Hepatocyte (in vitro differentiated cells): ENCODE measurements at regions not wholly inside any gene's neighbourhood (a gene's known extent, or its start where the extent isn't known, plus 50 kb on each side); places are given as distances from the start of the nearest gene placed in this dataset.
A peak's percentile ranks its signal among the peaks of the same experiment; 100 is the strongest.
"Not testable (repeated sequence)": the region's sequence is repeated elsewhere in the genome, so short reads cannot be mapped to it uniquely, and the experiment has no call there.

Experiments
- DNase-seq: peaks from one replicate; pipeline ENCODE4 v3.0.0-alpha.2; 2016; ENCODE audit warnings: low spot score
- H2AFZ ChIP-seq: fragments of 200-600 bp; sonication (generic); 2 replicates; pipeline ENCODE4 v1.6.0; 2016; ENCODE audit warnings: antibody characterized with exemption, mild to moderate bottlenecking
- H3K27ac ChIP-seq: fragments of 200-600 bp; sonication (generic); 2 replicates; pipeline ENCODE4 v1.5.1; 2016; ENCODE audit warnings: mild to moderate bottlenecking
- H3K27me3 ChIP-seq: fragments of 200-600 bp; sonication (generic); 2 replicates; pipeline ENCODE4 v1.6.1; 2016
- H3K36me3 ChIP-seq: fragments of 200-600 bp; sonication (generic); replicated peaks from 2 replicates; pipeline ENCODE4 v1.5.1; 2016; ENCODE audit warnings: low read depth; ENCODE audit not compliant: insufficient read depth
- H3K4me1 ChIP-seq: fragments of 200-600 bp; sonication (generic); 2 replicates; pipeline ENCODE4 v1.5.1; 2016; ENCODE audit warnings: mild to moderate bottlenecking, moderate library complexity; ENCODE audit not compliant: insufficient read depth
- H3K4me2 ChIP-seq: fragments of 200-600 bp; sonication (generic); 2 replicates; pipeline ENCODE4 v1.6.0; 2016
- H3K4me3 ChIP-seq: fragments of 200-600 bp; sonication (generic); 2 replicates; pipeline ENCODE4 v1.5.1; 2016; ENCODE audit warnings: mild to moderate bottlenecking
- H3K79me2 ChIP-seq: fragments of 200-600 bp; sonication (generic); 2 replicates; pipeline ENCODE4 v1.6.0; 2017; ENCODE audit warnings: mild to moderate bottlenecking
- H3K9me2 ChIP-seq: fragments of 200-600 bp; sonication (generic); replicated peaks from 2 replicates; pipeline ENCODE4 v1.6.0; 2017; ENCODE audit warnings: mild to moderate bottlenecking; ENCODE audit not compliant: insufficient read depth
- H3K9me3 ChIP-seq: fragments of 200-600 bp; sonication (generic); 2 replicates; pipeline ENCODE4 v1.5.1; 2016; ENCODE audit warnings: low read depth, mild to moderate bottlenecking
- H4K20me1 ChIP-seq: fragments of 200-600 bp; sonication (generic); 2 replicates; pipeline ENCODE4 v1.6.0; 2016; ENCODE audit warnings: mild to moderate bottlenecking; ENCODE audit not compliant: insufficient read depth, poor library complexity, severe bottlenecking
- EZH2 ChIP-seq: fragments of 200-600 bp; sonication (generic); IDR thresholded peaks from 2 replicates; pipeline ENCODE4 v1.6.1; 2016; ENCODE audit warnings: antibody characterized with exemption, mild to moderate bottlenecking, borderline replicate concordance
- EZH2phosphoT487 ChIP-seq: fragments of 200-600 bp; sonication (generic); IDR thresholded peaks from one replicate; pipeline ENCODE4 v1.6.1; 2018; ENCODE audit warnings: antibody characterized with exemption, mild to moderate bottlenecking, low read depth, moderate library complexity; ENCODE audit not compliant: unreplicated experiment, severe bottlenecking
- WGBS: methylation state at CpG from one replicate; pipeline ENCODE4 v1.1.6; 2016; ENCODE audit warnings: low lambda C conversion rate; ENCODE audit errors: missing lambda C conversion rate; 5-methylcytosine and 5-hydroxymethylcytosine counted together
- TF ChIP-seq, protein P1 (sequence below): fragments of 200-600 bp; sonication (generic); IDR thresholded peaks from 2 replicates; pipeline ENCODE4 v1.5.1; 2016; ENCODE audit warnings: antibody characterized with exemption, mild to moderate bottlenecking; ENCODE audit not compliant: poor library complexity

DNA sequence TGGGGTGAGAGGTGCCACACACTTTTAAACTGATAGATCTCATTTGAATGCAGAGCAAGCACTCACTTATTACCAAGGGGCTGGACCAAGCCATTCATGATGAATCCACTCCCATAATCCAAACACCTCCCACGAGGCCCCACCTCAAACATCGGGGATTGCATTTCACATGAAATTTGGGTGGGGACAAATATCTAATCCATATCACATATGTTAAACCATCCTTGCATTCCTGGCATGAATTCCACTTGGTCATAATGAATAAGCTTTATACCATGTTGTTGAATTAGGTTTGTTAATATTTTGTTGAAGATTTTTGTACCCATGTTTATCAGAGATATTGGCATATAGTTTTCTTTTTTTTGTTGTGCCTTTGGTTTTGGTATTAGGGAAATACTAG is 1198.7 kb upstream of the ATXN8OS start:
- H3K9me2 ChIP-seq: no peaks in the 10 kb centered on the region
- H3K27me3 ChIP-seq: no peaks in the 10 kb centered on the region
- H3K79me2 ChIP-seq: no peaks in the 10 kb centered on the region
- H3K9me3 ChIP-seq: no peaks in the 10 kb centered on the region
- no peak overlapping the region for H3K27ac ChIP-seq
- no peak overlapping the region for H3K4me2 ChIP-seq
- no peaks in the 10 kb centered on the region for H3K4me1 ChIP-seq
- H3K36me3 ChIP-seq: no peaks in the 10 kb centered on the region
- H4K20me1 ChIP-seq: no peaks in the 10 kb centered on the region
- no peak overlapping the region for H2AFZ ChIP-seq
- 86% methylated on average over 2 of the region's 2 CpGs for WGBS
- DNase-seq: no peak
- H3K4me3 ChIP-seq: no peak overlapping the region
- no peak for TF ChIP-seq EZH2
- TF ChIP-seq EZH2phosphoT487: no peak

DNA sequence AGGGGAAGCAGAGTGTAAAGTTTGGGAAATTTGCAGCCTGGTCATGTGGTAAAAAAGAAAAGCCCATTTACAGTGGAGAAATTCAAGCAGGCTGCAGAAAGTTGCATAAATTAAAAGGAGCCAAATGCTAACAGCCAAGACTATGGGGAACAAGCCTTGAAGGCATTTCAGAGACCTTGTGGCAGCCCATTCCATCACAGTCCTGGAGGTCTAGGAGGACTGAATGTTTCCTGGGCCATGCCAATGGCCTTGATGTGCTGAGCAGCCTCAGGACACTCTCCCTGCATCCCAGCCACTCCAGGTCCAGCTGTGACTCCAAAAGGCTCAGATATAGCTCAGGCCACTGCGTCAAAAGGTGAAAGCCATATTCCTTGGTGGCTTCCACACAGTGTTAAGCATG is 1202.4 kb upstream of the ATXN8OS start:
- Histone ChIP-seq H3K9me2 (no peaks in the 10 kb centered on the region), H3K9me3 (no peaks in the 10 kb centered on the region), H3K4me2 (no peak overlapping the region), H2AFZ (no peak overlapping the region), H3K4me3 (no peak overlapping the region), H4K20me1 (no peaks in the 10 kb centered on the region), H3K36me3 (no peaks in the 10 kb centered on the region), H3K27me3 (no peaks in the 10 kb centered on the region), H3K4me1 (no peaks in the 10 kb centered on the region), H3K27ac (no peak overlapping the region), H3K79me2 (no peaks in the 10 kb centered on the region)
- 79% methylated on average over 1 of the region's 1 CpG for WGBS
- DNase-seq: no peak
- TF ChIP-seq, protein P1, sequence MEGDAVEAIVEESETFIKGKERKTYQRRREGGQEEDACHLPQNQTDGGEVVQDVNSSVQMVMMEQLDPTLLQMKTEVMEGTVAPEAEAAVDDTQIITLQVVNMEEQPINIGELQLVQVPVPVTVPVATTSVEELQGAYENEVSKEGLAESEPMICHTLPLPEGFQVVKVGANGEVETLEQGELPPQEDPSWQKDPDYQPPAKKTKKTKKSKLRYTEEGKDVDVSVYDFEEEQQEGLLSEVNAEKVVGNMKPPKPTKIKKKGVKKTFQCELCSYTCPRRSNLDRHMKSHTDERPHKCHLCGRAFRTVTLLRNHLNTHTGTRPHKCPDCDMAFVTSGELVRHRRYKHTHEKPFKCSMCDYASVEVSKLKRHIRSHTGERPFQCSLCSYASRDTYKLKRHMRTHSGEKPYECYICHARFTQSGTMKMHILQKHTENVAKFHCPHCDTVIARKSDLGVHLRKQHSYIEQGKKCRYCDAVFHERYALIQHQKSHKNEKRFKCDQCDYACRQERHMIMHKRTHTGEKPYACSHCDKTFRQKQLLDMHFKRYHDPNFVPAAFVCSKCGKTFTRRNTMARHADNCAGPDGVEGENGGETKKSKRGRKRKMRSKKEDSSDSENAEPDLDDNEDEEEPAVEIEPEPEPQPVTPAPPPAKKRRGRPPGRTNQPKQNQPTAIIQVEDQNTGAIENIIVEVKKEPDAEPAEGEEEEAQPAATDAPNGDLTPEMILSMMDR: no peak
- TF ChIP-seq EZH2 (no peak), EZH2phosphoT487 (no peak)

DNA sequence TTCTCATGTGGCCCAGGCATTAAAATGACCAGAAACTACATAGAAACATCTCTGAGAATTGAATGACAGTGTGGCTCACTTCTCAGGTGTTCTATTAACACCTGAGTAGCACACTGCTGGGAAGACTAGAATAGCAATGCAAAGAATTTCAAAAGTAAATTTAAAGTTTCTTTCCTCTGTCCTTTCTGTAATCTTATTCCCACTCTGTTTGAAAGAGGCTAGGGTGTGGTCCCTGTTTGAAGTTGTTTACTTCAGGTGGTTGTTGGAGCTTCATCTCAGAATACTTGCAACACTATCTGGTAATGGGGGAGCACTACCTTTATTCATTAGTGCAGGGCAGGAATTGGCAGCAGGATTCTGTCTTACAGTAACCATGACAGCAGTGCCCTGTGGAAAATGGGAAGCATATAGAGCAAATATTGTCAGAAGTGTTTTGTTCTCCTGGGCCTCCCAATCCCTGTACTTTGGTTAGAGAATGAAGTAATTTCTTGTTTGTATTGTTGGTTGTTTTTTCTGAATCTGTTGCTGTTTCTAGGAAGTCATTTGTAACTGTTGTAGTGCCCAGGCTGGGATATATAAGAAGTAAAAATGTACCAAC is 1210.2 kb upstream of the ATXN8OS start:
- H3K27ac ChIP-seq: peak overlapping the region; percentile 72
- TF ChIP-seq EZH2 (no peak), EZH2phosphoT487 (no peak)
- TF ChIP-seq, protein P1: no peak
- no peak for DNase-seq
- peaks cover 16% of the 10 kb centered on the region for H3K4me1 ChIP-seq
- no peaks in the 10 kb centered on the region for H3K9me3 ChIP-seq
- H2AFZ ChIP-seq: peak overlapping the region; percentile 29
- H3K27me3 ChIP-seq: no peaks in the 10 kb centered on the region
- H3K79me2 ChIP-seq: no peaks in the 10 kb centered on the region
- no peak overlapping the region for H3K4me2 ChIP-seq
- no peak overlapping the region for H3K4me3 ChIP-seq
- H3K36me3 ChIP-seq: no peaks in the 10 kb centered on the region
- no peaks in the 10 kb centered on the region for H4K20me1 ChIP-seq
- no peaks in the 10 kb centered on the region for H3K9me2 ChIP-seq

DNA sequence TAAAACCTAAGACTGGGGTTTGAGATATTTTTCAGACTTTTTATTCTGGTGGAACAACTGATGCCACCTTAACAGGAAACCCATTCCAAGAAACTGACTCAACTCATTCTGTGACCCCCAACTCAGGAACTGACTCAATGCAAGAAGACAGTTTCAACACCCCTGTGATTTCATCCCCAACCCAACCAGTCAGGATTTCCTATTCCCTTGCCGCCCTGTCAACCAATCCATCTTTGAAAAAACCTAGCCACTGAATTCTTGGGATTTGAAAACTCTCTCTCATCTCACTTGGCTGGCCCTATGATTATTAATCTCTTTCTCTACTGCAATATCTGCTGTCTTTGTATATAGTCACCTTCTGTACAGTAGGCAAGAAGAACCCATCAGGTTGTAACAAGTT is 1211.9 kb upstream of the ATXN8OS start:
- no peak for DNase-seq
- Histone ChIP-seq H3K4me1 (peaks cover 16% of the 10 kb centered on the region), H3K9me2 (no peaks in the 10 kb centered on the region), H3K4me3 (no peak overlapping the region), H3K27ac (no peak overlapping the region), H3K9me3 (no peaks in the 10 kb centered on the region), H4K20me1 (no peaks in the 10 kb centered on the region), H2AFZ (no peak overlapping the region), H3K4me2 (no peak overlapping the region), H3K27me3 (no peaks in the 10 kb centered on the region), H3K79me2 (no peaks in the 10 kb centered on the region), H3K36me3 (no peaks in the 10 kb centered on the region)
- 92% methylated on average over 1 of the region's 1 CpG for WGBS
- TF ChIP-seq, protein P1: no peak
- TF ChIP-seq EZH2phosphoT487: no peak
- TF ChIP-seq EZH2: no peak

DNA sequence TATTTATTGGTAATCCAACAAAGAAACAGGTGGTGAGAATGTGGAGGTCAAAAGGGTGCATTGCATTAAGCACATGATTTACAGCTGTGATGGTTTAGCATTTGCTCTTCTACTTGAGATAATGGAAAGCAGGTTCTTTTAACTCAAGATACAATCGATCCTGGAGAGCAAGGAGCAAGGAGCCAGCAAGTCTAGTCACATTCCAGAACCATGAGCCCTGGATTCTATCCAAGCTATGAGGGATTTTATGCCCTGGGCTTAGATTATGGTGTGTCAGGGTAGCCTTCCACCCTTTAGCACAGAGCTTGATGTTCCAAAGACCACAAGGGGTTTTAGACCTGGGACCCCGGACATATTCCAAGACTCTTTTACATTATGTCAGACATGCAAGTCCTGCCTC is 1213.9 kb upstream of the ATXN8OS start:
- Histone ChIP-seq H2AFZ (peak overlapping the region; percentile 25), H3K27ac (peak overlapping the region; percentile 77), H3K4me1 (peaks cover 16% of the 10 kb centered on the region)
- H4K20me1 ChIP-seq, H3K36me3 ChIP-seq, H3K9me2 ChIP-seq, DNase-seq, H3K79me2 ChIP-seq, H3K27me3 ChIP-seq, H3K9me3 ChIP-seq, H3K4me3 ChIP-seq, H3K4me2 ChIP-seq: not testable (repeated sequence)
- 32% methylated on average over 2 of the region's 2 CpGs for WGBS

DNA sequence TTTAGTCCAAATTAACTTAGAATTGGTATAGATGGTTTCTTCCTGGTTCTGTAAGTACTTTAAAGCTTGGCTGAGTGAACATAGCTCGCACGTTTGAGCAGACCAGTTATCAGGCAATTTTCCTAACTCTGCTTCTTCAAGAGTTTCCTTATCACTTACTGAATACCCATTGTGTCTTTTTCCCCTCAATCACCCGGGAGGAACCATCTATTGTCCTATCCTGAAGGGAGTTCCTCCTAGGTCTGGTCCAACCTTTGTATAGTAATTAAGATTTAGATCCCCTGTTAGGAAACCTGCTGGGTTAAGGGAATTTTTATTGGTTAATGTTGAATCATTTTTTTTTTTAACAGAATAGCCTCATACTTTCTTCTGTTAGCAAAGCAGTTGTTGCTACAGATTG is 1215.0 kb upstream of the ATXN8OS start:
- H3K4me3 ChIP-seq, H3K27me3 ChIP-seq, H3K9me3 ChIP-seq, H3K4me2 ChIP-seq, H3K79me2 ChIP-seq, H3K9me2 ChIP-seq, H3K36me3 ChIP-seq, DNase-seq, H4K20me1 ChIP-seq: not testable (repeated sequence)
- peaks cover 12% of the 10 kb centered on the region for H3K4me1 ChIP-seq
- WGBS: 37% methylated on average over 3 of the region's 3 CpGs
- peak overlapping the region; percentile 25 for H2AFZ ChIP-seq
- peak overlapping the region; percentile 77 for H3K27ac ChIP-seq
